Uterus (tissue), 2 donors: ENCODE measurements at regions not wholly inside any gene's neighbourhood (a gene's known extent, or its start where the extent isn't known, plus 50 kb on each side); places are given as distances from the start of the nearest gene placed in this dataset.

ENCODE experiments used
- POLR2A ChIP-seq, 2 donors: fragments of 450-650 bp; IDR thresholded peaks; one replicate each; pipeline ENCODE4 v1.6.1; 2016; ENCODE audit warnings: antibody characterized with exemption in 2 of 2, mild to moderate bottlenecking in 1 of 2, moderate library complexity in 1 of 2
- TF ChIP-seq, protein P1 (sequence below), 4 experiments: fragments of 200-600 bp in 2 of 4; fragments of 450-650 bp in 2 of 4; sonication (generic) in 2 of 4; IDR thresholded peaks; one replicate each; pipeline ENCODE4 v1.5.1; 2016 to 2019; ENCODE audit warnings: antibody characterized with exemption in 4 of 4, mild to moderate bottlenecking in 2 of 4, moderate library complexity in 1 of 4

DNA sequence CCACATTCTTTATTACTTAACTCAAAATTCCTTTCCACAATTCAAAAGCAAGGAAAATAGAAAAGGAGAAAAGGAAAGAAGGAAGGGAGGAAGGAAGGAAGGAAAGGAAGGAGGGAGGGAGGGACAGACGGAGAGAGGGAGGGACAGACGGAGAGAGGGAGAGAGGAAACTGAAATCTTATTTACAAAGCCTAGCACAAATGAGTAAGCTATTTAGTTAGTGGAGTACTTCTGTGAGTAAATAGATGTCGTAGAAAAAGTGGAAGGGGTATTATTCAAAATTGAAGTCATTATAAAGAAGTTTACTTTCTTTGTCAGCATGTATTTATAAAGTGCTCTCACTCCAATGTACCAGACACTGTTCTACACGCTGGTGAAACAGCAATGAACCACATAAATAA is 177.9 kb downstream of the CETN3 start:
- no peak for TF ChIP-seq POLR2A (IDR thresholded peaks at IDR 0.05)
- TF ChIP-seq, protein P1, sequence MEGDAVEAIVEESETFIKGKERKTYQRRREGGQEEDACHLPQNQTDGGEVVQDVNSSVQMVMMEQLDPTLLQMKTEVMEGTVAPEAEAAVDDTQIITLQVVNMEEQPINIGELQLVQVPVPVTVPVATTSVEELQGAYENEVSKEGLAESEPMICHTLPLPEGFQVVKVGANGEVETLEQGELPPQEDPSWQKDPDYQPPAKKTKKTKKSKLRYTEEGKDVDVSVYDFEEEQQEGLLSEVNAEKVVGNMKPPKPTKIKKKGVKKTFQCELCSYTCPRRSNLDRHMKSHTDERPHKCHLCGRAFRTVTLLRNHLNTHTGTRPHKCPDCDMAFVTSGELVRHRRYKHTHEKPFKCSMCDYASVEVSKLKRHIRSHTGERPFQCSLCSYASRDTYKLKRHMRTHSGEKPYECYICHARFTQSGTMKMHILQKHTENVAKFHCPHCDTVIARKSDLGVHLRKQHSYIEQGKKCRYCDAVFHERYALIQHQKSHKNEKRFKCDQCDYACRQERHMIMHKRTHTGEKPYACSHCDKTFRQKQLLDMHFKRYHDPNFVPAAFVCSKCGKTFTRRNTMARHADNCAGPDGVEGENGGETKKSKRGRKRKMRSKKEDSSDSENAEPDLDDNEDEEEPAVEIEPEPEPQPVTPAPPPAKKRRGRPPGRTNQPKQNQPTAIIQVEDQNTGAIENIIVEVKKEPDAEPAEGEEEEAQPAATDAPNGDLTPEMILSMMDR (IDR thresholded peaks at IDR 0.05), result no peak
